Liver (tissue), 3 donors: ENCODE measurements at regions not wholly inside any gene's neighbourhood (a gene's known extent, or its start where the extent isn't known, plus 50 kb on each side); places are given as distances from the start of the nearest gene placed in this dataset.

Experiments
- EGR1 ChIP-seq, 2 donors: IDR thresholded peaks; 2 replicates each; pipeline ENCODE4 v1.6.1; 2016 to 2018; ENCODE audit warnings: antibody characterized with exemption in 2 of 2, low read depth in 2 of 2
- FOXA1 ChIP-seq: IDR thresholded peaks from 2 replicates; pipeline ENCODE4 v1.6.1; 2016; ENCODE audit warnings: antibody characterized with exemption
- HNF4A ChIP-seq, 2 donors: conservative IDR thresholded peaks; 2 replicates each; pipeline ENCODE4 v1.6.1; 2016; ENCODE audit warnings: antibody characterized with exemption in 2 of 2, mild to moderate bottlenecking in 2 of 2
- JUND ChIP-seq, 2 donors: IDR thresholded peaks; 2 replicates each; pipeline ENCODE4 v1.6.1; 2016; ENCODE audit warnings: antibody characterized with exemption in 2 of 2
- RAD21 ChIP-seq, 2 donors: IDR thresholded peaks; 2 replicates each; pipeline ENCODE4 v1.6.1; 2016; ENCODE audit warnings: antibody characterized with exemption in 2 of 2, mild to moderate bottlenecking in 2 of 2
- RXRA ChIP-seq, 2 donors: IDR thresholded peaks; 2 replicates each; pipeline ENCODE4 v1.6.1; 2017 to 2018; ENCODE audit warnings: antibody characterized with exemption in 2 of 2, mild to moderate bottlenecking in 1 of 2
- TAF1 ChIP-seq: conservative IDR thresholded peaks from 2 replicates; pipeline ENCODE4 v1.6.1; 2016; ENCODE audit warnings: antibody characterized with exemption, mild to moderate bottlenecking
- YY1 ChIP-seq: IDR thresholded peaks from 2 replicates; pipeline ENCODE4 v1.6.1; 2016; ENCODE audit warnings: antibody characterized with exemption, mild to moderate bottlenecking
- TF ChIP-seq, protein P1 (sequence below): fragments of 150-350 bp; IDR thresholded peaks from 2 replicates; pipeline ENCODE4 v1.5.1; 2017; ENCODE audit warnings: improper control_type of control experiment, low read depth, low read length; ENCODE audit not compliant: missing input control
- TF ChIP-seq, protein P2 (sequence below): IDR thresholded peaks from 2 replicates; pipeline ENCODE4 v1.6.1; 2016; ENCODE audit warnings: antibody characterized with exemption, mild to moderate bottlenecking
- donor health status: healthy.
- donor health status: healthy.

DNA sequence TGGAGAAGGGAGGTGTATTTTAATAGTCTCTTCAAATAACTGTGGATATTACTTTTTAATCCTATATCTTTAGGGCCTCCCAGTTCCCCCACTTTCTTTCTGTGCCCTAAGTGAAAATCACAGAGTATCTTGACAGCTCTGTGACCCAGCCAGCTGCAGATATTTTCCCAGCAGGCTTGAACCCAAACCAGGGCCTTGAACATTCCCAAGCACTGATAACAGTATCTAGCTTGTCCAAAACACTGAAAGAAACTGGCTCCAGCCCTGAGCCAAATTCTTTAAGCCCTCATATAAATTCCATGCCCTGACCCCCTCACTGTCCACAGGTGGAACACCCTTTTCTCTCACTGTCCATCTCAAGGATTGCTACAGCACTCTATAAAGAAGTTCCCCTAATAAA, 388.1 kb upstream of the CHAC2 start:
- TF ChIP-seq, protein P1, sequence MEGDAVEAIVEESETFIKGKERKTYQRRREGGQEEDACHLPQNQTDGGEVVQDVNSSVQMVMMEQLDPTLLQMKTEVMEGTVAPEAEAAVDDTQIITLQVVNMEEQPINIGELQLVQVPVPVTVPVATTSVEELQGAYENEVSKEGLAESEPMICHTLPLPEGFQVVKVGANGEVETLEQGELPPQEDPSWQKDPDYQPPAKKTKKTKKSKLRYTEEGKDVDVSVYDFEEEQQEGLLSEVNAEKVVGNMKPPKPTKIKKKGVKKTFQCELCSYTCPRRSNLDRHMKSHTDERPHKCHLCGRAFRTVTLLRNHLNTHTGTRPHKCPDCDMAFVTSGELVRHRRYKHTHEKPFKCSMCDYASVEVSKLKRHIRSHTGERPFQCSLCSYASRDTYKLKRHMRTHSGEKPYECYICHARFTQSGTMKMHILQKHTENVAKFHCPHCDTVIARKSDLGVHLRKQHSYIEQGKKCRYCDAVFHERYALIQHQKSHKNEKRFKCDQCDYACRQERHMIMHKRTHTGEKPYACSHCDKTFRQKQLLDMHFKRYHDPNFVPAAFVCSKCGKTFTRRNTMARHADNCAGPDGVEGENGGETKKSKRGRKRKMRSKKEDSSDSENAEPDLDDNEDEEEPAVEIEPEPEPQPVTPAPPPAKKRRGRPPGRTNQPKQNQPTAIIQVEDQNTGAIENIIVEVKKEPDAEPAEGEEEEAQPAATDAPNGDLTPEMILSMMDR = no peak
- TF ChIP-seq TAF1 = no peak
- no peak for TF ChIP-seq RAD21 (IDR thresholded peaks at IDR 0.05)
- no peak for TF ChIP-seq YY1
- no peak for TF ChIP-seq FOXA1
- TF ChIP-seq JUND (IDR thresholded peaks at IDR 0.05) = no peak
- TF ChIP-seq EGR1 (IDR thresholded peaks at IDR 0.05; ENCODE audit: low read depth in 2 of 2) = no peak
- TF ChIP-seq RXRA (IDR thresholded peaks at IDR 0.05) = no peak
- TF ChIP-seq, protein P2, sequence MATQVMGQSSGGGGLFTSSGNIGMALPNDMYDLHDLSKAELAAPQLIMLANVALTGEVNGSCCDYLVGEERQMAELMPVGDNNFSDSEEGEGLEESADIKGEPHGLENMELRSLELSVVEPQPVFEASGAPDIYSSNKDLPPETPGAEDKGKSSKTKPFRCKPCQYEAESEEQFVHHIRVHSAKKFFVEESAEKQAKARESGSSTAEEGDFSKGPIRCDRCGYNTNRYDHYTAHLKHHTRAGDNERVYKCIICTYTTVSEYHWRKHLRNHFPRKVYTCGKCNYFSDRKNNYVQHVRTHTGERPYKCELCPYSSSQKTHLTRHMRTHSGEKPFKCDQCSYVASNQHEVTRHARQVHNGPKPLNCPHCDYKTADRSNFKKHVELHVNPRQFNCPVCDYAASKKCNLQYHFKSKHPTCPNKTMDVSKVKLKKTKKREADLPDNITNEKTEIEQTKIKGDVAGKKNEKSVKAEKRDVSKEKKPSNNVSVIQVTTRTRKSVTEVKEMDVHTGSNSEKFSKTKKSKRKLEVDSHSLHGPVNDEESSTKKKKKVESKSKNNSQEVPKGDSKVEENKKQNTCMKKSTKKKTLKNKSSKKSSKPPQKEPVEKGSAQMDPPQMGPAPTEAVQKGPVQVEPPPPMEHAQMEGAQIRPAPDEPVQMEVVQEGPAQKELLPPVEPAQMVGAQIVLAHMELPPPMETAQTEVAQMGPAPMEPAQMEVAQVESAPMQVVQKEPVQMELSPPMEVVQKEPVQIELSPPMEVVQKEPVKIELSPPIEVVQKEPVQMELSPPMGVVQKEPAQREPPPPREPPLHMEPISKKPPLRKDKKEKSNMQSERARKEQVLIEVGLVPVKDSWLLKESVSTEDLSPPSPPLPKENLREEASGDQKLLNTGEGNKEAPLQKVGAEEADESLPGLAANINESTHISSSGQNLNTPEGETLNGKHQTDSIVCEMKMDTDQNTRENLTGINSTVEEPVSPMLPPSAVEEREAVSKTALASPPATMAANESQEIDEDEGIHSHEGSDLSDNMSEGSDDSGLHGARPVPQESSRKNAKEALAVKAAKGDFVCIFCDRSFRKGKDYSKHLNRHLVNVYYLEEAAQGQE = no peak
- TF ChIP-seq HNF4A (conservative IDR thresholded peaks at IDR 0.05) = no peak
